SU-DHL-6 (cell line): ENCODE measurements at regions not wholly inside any gene's neighbourhood (a gene's known extent, or its start where the extent isn't known, plus 50 kb on each side); places are given as distances from the start of the nearest gene placed in this dataset.

Experiments used
- H2AFZ ChIP-seq: fragments of 200-600 bp; sonication (generic); 2 replicates; pipeline ENCODE4 v1.6.1; 2014; ENCODE audit warnings: low read depth, mild to moderate bottlenecking, moderate library complexity, mixed read lengths, antibody characterized with exemption, low read length; ENCODE audit not compliant: severe bottlenecking
- H3F3A ChIP-seq: fragments of 200-600 bp; shearing (Covaris generic); 2 replicates; pipeline ENCODE4 v1.6.0; 2016; ENCODE audit warnings: antibody characterized with exemption, mild to moderate bottlenecking; ENCODE audit not compliant: insufficient read depth
- H3K27ac ChIP-seq: fragments of 200-600 bp; sonication (generic); 2 replicates; pipeline ENCODE4 v1.5.1; 2016; ENCODE audit warnings: low read depth, mild to moderate bottlenecking, low read length, moderate library complexity, mixed read lengths
- H3K27me3 ChIP-seq: fragments of 200-600 bp; sonication (generic), shearing (Covaris generic); 2 replicates; pipeline ENCODE4 v1.6.0; 2014; ENCODE audit warnings: mild to moderate bottlenecking, low read length
- H3K36me3 ChIP-seq: fragments of 200-600 bp; sonication (generic); 2 replicates; pipeline ENCODE4 v1.6.1; 2014; ENCODE audit warnings: mild to moderate bottlenecking, low read length, mixed read lengths
- H3K4me2 ChIP-seq: fragments of 300-600, 200-600 bp; shearing (Covaris generic), sonication (generic); 2 replicates; pipeline ENCODE4 v1.6.0; 2014; ENCODE audit warnings: low read length, low read depth, mild to moderate bottlenecking; ENCODE audit not compliant: poor library complexity, severe bottlenecking
- H3K4me3 ChIP-seq: fragments of 200-600 bp; sonication (generic); 2 replicates; pipeline ENCODE4 v1.5.1; 2014; ENCODE audit warnings: antibody characterized with exemption, low read length, mild to moderate bottlenecking, mixed read lengths; ENCODE audit not compliant: insufficient read depth, poor library complexity, severe bottlenecking
- H3K79me2 ChIP-seq: fragments of 200-600 bp; sonication (generic); 2 replicates; pipeline ENCODE4 v1.6.1; 2014; ENCODE audit warnings: mild to moderate bottlenecking, low read length, moderate library complexity; ENCODE audit not compliant: insufficient read depth
- H3K9ac ChIP-seq: fragments of 200-600 bp; sonication (generic); 2 replicates; pipeline ENCODE4 v1.7.0; 2014; ENCODE audit warnings: mild to moderate bottlenecking, low read length
- H3K9me2 ChIP-seq: fragments of 200-600 bp; sonication (generic); replicated peaks from 2 replicates; pipeline ENCODE4 v1.6.1; 2014; ENCODE audit warnings: low read length; ENCODE audit not compliant: insufficient read depth
- H3K9me3 ChIP-seq: fragments of 200-600 bp; sonication (generic); 2 replicates; pipeline ENCODE4 v1.6.1; 2014; ENCODE audit warnings: low read length, mixed read lengths; ENCODE audit not compliant: insufficient read depth
- H4K20me1 ChIP-seq: fragments of 200-600 bp; sonication (generic); 2 replicates; pipeline ENCODE4 v1.6.1; 2014; ENCODE audit warnings: low read depth, mild to moderate bottlenecking, antibody characterized with exemption, low read length, moderate library complexity, mixed read lengths
- EZH2phosphoT487 ChIP-seq: fragments of 200-600 bp; sonication (generic), shearing (Covaris generic); conservative IDR thresholded peaks from 2 replicates; pipeline ENCODE4 v1.6.1; 2018; ENCODE audit warnings: mild to moderate bottlenecking, antibody characterized with exemption, low read length, moderate library complexity, mixed read lengths
- TF ChIP-seq, protein P1 (sequence below): fragments of 200-600 bp; sonication (generic); IDR thresholded peaks from one replicate; pipeline ENCODE4 v1.5.1; 2017; ENCODE audit warnings: antibody characterized with exemption, mild to moderate bottlenecking, low read length, moderate library complexity; ENCODE audit not compliant: insufficient read depth, poor library complexity, severe bottlenecking

DNA sequence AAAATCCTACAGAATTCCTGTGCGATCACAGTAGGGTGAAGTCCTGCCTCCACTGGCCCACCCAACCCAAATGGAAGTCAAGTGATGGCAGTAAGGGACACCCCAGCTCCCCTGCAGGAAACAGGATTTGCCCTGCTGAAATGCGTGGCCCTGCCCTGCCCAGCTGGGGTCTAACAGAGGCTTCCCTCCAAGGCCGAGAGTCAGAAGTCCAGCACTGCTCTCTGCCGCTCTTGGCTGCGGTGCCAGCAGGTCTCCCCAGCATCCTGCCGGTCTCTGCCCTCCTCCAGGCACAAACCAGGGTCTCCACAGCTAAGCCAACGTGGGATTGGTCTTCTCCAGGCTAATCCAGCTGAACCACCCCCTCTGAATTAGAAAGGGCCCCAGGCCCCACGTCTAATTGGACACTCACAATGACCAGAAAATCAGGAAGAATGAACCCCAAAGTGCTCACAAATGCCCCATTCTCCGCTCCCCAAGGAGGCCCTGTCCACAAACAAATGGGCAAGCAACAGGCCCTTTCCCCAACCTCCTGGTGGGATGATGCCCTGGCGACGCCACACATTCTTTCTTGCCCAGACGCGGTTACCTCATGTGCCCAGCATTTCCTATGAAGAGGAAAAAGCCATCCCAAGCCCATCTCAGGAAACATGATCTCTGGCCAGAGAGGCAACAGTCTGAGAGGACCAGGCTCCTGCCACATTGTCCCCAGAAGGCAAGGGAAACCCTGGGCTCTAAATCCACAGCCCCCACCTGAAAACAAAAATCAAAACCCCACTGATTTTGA, 117.2 kb downstream of the BANF2 start:
- no peaks in the 10 kb centered on the region for H3K27me3 ChIP-seq
- TF ChIP-seq EZH2phosphoT487 = no peak
- H3K4me3 ChIP-seq = no peak overlapping the region
- no peaks in the 10 kb centered on the region for H3K36me3 ChIP-seq
- H3K9me2 ChIP-seq = no peaks in the 10 kb centered on the region
- no peak overlapping the region for H3K4me2 ChIP-seq
- no peaks in the 10 kb centered on the region for H3K79me2 ChIP-seq
- H4K20me1 ChIP-seq = no peaks in the 10 kb centered on the region
- H2AFZ ChIP-seq = no peak overlapping the region
- no peaks in the 10 kb centered on the region for H3K9me3 ChIP-seq
- no peaks in the 10 kb centered on the region for H3F3A ChIP-seq
- H3K27ac ChIP-seq = no peak overlapping the region
- H3K9ac ChIP-seq = no peak overlapping the region

DNA sequence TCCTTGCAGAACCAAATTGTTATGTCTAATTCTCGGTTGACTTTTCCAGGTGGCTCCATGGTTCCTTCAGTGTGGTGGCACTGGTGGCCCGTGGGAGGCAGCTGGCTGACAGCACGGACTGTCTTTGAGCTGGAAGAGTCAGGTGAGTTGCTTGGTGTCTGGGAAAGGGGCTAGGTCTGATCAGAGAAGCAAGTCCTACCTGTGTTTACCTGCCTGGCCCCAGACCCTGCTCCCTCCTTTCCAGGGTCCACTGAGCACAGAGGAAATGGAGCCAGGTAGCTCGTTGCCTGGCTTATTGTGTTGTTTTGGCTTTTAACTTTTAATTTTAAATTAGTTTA, 111.8 kb downstream of the BANF2 start:
- Histone ChIP-seq H3K36me3 (no peaks in the 10 kb centered on the region), H2AFZ (no peak overlapping the region), H3K27ac (no peak overlapping the region), H3K79me2 (no peaks in the 10 kb centered on the region), H4K20me1 (no peaks in the 10 kb centered on the region), H3K9ac (no peak overlapping the region), H3K4me3 (no peak overlapping the region), H3K4me2 (no peak overlapping the region), H3F3A (no peaks in the 10 kb centered on the region), H3K9me2 (no peaks in the 10 kb centered on the region), H3K9me3 (no peaks in the 10 kb centered on the region), H3K27me3 (no peaks in the 10 kb centered on the region)
- no peak for TF ChIP-seq EZH2phosphoT487
- TF ChIP-seq, protein P1, sequence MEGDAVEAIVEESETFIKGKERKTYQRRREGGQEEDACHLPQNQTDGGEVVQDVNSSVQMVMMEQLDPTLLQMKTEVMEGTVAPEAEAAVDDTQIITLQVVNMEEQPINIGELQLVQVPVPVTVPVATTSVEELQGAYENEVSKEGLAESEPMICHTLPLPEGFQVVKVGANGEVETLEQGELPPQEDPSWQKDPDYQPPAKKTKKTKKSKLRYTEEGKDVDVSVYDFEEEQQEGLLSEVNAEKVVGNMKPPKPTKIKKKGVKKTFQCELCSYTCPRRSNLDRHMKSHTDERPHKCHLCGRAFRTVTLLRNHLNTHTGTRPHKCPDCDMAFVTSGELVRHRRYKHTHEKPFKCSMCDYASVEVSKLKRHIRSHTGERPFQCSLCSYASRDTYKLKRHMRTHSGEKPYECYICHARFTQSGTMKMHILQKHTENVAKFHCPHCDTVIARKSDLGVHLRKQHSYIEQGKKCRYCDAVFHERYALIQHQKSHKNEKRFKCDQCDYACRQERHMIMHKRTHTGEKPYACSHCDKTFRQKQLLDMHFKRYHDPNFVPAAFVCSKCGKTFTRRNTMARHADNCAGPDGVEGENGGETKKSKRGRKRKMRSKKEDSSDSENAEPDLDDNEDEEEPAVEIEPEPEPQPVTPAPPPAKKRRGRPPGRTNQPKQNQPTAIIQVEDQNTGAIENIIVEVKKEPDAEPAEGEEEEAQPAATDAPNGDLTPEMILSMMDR = no peak

DNA sequence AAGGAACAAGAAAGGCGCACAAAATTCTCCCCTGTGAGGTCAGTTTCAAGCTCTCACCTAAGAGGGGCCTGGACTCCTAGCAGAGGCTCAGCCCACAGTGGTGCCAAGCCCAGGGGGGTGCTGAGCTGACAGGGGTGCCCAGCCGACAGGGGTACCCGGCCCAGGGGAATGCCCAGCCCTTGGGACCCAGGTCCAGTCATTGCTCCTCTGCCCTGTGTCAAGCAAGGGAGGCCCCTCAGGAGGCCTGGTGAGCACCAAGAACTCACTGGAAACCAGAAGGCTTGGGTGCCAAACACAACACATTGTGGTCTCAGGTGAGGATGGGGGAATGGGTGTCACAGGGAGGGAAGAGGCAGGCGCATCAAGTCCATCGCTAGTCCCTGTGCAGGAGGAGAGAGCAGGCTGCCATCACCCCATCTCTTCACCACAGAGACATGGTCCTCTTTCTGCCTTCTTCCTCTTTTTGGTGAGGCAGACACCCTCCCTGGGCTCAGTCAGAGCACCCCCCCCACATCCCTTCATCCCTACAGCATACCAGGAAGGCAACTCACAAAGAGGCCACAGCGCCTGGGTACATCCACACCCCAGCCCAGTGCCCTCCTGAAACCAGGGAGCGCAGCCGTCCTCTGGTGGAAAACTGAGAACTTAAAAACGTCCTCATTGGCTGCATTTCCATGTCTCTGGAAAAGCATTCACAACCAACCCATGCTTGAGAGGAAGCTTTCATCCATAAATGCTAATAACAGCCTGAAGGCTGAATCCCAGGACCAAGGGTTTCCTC, 111.3 kb downstream of the BANF2 start:
- no peak overlapping the region for H3K4me2 ChIP-seq
- no peak overlapping the region for H2AFZ ChIP-seq
- H3F3A ChIP-seq = no peaks in the 10 kb centered on the region
- H3K79me2 ChIP-seq = no peaks in the 10 kb centered on the region
- no peaks in the 10 kb centered on the region for H3K27me3 ChIP-seq
- no peak for TF ChIP-seq EZH2phosphoT487
- TF ChIP-seq, protein P1 = no peak
- H3K9me2 ChIP-seq = no peaks in the 10 kb centered on the region
- no peaks in the 10 kb centered on the region for H3K9me3 ChIP-seq
- no peak overlapping the region for H3K9ac ChIP-seq
- no peaks in the 10 kb centered on the region for H4K20me1 ChIP-seq
- H3K4me3 ChIP-seq = no peak overlapping the region
- no peaks in the 10 kb centered on the region for H3K36me3 ChIP-seq
- H3K27ac ChIP-seq = no peak overlapping the region
